NCI-H146 treated with DMSO at 0.1 percent for 48 hours (cell line): ENCODE measurements at regions not wholly inside any gene's neighbourhood (a gene's known extent, or its start where the extent isn't known, plus 50 kb on each side); places are given as distances from the start of the nearest gene placed in this dataset.
A peak's percentile ranks its signal among the peaks of the same experiment; 100 is the strongest.

ENCODE experiments used
- DNase-seq: peaks from one replicate; lab custom pipeline; 2025; ENCODE audit not compliant: unreplicated experiment; lab: John Stamatoyannopoulos, UW

DNA sequence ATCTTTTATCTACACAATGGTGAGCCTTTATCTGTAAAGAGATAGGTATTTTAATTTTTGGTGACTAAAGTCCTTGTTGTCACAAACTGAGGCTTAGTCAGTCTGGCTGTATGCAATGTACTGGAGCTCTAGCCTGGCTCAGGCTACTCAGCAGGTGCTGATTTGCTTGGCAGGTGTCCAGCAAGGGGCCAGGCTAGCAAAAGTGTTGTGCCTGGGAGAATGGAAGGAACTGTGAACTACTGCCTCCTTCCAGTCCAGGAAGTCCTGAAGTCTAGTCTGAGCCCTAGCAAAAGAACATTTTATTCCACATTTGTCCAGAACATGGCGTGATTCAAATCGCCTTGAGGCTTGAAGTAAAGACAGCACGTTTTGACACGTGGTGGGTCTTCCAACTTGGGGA lies 260.5 kb downstream of the CCDC85A start:
- no peak for DNase-seq

DNA sequence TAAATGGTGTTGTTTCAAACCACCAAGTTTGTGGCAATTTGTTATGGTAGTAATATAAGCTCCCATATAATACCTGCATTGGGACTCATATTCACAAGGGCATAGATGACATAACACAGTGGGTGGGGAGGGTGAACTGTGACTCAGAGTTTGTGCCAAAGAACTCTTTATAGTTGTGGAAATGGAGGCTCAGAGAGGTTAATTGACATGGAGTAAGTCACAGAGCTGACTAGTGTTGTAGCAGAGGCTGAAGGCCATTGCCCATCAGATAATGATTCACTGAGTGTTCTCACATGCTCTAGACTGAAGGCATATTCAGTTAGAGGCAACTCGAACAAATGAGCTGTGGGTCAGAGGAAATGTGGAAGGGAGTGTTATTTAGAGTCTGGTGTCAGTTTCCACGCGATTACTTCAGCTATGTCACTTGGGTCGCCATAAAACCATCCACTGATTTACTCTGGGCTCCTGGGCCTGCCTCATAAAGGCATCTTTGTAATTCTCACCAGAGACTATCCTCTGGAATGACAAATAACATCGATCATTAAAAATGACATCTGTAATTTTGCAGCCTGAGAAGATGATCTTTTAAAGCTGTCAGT lies 264.7 kb downstream of the CCDC85A start:
- DNase-seq, result no peak

DNA sequence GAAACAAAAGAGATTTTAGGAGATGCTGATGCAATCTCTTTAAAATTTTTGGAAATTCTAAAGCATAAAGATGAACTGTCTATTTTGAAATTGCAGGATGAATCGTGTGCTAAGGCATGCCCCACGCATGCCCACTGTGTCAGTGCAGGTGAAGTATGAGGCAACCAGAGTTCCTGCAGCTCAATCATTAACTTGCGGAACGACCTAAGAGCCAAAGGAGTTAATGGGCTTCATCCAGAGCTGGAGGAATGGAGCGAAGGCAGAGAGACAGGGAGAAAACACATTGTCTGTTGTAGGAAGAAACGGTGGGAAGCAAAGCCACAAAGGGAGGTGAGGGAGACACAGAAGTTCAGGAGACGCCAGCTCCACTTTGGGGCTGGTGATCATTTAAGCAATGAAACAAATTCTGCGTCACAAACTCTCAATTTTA lies 265.2 kb downstream of the CCDC85A start:
- no peak for DNase-seq

DNA sequence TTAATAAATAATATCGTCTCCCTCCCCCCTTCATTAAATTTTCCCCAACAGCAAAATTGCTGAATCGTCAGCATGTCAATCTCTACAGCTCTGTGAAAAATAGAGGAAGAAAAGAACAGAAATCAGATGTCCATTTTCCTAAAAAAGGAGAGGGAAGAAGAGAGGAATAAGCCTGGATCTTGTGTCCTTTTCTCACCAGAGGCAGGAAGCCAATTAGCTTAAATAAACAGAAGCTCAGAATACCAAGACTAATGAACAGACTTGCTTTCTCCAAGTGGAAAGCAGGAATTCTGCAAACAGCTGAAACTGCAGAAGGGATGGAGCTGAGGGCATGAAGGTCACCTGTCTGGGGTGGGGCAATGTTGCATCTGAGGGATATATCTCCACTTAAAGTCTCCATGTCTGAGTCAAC lies 265.7 kb downstream of the CCDC85A start:
- DNase-seq, result no peak

DNA sequence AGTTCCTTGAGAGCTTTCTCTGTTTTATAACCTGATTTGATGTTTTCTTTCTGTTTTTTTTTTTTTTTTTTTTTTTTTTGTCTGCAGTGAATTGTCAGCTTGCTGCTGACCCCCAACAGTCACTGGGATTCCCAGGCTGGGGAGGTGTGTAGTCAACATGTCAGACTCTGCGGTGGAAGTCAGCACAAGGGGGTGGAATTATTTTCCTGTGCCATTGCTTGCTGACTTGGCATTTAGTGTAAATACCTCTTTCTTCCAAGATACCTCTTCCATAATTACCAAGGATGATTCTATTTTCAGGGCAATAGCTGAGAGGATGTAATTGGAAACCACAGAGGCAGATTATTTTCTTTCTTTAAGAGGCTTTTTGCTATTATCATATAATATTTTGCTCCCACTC lies 266.3 kb downstream of the CCDC85A start:
- DNase-seq, result no peak

DNA sequence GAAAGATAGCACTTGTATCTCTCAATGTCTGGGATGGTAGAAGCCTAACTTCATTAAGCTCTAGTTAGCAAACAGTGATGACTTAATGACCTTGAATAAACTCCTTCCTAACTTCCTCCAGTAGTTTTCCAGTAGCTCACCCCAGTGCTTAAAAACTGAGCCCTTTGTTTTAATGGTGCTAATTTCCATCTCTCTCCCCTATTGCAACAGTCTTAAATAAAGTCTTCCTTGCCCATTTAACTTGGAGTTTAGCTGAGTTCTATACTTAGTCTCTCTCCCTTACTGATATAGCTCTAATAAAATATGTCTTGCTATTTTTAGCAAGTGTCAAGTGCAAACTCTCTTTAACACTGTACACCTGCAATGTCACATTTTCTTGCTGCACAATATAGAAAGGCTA lies 267.0 kb downstream of the CCDC85A start:
- no peak for DNase-seq

DNA sequence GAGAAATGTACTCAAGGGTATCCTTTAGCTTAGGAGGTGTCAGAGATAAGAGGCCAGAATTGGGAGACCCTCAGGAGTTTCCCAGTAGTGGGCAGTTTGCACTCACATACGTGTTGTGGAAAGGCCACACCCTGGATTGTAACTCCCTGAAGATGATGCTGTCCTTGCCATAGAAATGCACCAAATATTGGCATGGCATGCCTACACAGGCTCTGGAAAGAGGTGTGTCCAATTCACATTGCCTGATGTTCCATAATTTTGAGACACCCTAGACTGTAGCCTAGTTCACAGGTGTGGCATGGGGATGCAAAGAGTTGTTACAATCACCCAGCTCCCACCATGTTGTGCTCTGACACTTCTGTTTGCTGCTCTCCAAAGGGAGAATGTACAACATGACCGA lies 271.9 kb downstream of the CCDC85A start:
- no peak for DNase-seq

DNA sequence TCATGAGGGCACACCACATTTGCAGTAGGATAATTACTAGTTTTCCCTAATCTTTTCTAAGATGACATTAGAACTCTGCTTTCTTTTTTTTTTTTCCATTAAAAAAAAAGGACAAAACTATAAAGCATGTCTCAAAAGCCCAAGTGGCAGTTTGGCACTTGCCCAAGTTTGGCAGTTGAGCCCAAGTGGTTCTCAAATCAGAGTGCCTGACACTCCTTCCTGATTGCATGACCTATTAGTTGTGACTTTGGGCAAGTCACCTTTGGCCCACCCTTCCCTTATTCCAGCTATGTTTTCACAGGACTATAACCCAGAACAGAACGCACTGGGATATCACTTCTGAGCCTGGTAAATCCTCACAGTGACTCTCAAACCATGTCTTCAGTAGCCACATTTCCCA lies 273.0 kb downstream of the CCDC85A start:
- DNase-seq, result no peak

DNA sequence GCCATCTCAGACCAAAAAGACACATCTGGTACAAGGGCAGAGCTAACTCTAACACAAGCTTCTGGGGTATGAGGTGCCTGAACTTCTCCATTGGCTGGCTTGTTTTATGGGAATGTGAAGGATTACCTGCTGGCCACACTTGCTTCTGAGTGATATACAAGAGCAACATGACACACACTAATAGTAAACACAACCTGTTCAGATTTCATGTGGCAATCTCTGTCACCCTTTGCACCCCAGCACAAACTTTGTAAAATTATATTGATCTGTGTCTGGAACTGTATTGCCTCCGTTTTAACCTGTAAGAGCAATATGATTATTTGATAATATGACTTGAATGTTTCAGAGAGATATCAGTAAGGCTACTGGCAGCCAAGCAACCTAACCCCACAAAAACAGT lies 276.7 kb downstream of the CCDC85A start:
- DNase-seq, result no peak

DNA sequence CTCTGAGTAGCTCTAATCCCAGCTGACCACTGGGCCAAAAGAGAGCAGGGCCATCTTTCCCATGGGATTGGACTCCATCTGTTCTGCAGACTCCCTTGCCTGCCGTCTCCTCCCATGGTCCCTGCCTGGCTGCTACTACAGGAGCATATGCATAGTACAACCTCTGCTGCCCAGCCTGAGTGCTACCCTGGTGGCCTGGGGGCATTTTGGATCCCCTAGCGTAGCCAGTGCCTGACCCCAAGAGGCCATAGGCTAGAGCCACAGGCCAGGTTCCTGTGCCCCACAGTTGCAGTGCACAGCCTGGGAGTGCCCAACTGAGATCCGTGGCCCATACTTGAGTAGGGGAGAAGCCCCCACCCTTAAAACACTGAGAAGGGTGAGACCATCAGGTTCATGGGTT lies 280.3 kb downstream of the CCDC85A start:
- DNase-seq, result no peak

DNA sequence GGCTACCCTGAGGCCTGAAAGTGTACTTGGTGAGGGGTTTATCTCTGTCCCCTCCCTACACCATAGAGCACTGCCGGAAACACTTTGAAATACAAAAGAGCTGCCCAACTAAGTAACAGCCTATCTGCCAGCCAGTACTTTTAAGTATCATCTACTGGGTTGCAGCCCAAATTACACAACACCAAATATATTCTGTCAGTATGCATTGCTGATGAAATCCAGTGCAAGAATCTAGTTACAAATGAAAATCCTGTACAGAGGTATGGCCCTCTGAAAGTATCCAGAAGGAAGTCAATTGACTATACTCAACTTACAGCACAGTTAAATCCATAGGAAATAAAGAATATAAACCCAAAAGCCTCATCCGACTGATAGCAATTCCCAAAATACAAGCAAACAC lies 280.8 kb downstream of the CCDC85A start:
- no peak for DNase-seq

DNA sequence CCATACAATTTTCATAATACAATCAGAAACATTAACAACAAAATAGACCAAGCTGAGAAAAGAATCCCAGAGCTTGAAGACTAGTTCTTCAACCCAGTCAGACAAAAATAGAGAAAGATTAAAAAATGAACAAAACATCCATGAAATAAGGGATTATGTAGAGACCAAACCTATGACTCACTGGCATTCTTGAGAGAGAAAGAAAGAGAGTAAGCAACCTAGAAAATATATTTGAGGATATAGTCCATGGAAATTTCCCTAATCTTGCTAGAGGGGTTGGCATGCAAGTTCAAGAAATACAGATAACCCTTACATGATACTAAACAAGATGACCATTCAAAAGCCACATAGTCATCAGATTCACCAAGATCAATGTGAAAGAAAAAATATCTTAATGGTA lies 281.7 kb downstream of the CCDC85A start:
- DNase-seq, result no peak

DNA sequence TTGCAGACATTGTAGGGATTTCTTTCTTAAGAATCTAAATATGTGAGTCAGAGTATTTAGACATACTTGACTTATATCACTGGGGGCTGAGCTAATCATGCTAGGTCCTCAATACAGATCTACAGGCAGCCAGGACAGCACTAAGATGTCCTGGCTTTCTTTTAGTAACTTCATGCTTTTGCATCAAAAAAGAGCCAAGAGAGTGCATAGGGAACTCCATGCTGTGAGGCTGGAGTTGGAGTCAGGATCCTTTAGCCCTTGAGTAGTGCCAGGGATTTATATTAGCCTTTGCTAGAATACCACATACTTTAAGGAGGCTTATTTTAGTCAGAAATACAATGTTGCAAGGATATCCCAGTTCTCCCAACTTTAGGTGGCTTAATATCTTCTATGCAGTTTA lies 289.7 kb downstream of the CCDC85A start:
- no peak for DNase-seq

DNA sequence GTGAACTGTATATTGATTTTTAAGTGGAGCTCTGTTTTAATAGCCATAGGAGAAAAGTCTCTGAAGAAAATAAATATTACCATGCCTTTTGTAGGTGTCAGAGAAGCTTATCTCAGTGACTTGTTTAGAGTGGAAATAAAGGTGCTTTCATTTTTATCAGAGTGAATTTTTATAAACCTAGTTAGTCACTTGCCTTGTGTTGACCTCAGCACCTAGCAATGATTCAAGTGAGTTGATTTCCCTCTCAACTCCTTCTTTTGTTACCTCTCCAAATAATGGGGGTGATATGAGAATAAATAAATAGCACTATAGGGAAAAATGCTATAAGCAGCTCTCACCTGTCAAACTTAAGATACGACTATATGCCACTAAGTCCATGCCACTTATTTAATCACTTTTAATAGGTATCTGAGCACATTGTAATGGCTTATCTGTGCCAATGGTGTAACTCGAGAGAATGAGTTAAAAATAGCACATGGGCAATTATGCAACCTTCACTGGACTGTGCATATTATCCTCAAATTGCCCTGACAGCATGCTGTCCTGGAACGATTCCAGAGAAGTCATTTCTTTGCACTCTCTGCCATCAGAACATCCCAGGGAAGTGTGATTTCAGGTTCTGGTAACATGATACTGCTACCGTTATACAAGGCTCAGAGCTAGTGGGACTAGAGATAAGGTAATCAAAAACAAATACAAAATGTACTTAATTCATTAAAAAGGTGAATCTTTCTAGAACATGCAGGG lies 290.8 kb downstream of the CCDC85A start:
- peak; percentile 37 for DNase-seq

DNA sequence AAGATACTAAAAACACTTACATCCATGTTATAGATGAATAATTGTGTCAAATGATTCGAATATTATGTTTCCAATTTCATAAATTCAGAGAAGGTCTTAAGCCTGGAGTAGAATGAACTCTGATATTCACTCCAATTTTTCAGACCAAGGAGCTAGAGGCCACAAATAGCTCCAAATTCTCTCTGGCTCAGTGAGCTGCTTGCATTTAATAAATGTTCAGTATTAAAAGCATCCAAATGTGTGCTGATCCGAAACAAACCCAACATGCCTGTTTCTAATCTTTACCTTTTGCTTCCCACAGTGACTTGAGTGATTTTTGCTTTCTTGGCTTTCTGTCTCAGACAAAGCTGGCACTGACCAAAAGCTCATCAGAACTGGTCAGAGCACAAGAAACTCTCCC lies 291.4 kb downstream of the CCDC85A start:
- no peak for DNase-seq

DNA sequence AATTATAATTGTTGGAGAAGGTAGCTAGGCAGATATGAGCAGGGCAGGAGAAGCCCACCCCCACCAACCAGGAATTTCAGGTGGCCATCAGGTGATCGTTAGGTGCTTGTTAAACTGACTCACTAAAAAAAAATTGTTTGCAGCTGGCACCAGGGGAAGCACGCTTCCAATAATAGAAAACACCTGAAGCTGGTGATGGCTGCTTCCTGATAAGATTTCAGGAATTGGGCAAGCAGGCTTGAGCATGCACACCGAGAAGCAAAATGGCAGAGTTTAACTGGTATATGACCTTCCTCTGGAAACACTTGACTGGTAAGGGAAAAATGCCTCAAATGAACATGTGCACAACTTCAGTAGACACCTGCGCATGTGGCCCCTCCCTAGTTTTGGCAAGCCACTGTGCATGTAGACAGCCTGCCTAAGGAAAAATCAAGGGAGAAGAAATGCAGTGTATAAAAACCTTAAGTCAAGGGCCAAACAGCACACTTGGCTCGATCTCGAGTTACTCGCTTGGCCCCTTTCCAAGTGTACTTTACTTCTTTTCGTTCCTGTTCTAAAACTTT lies 292.8 kb downstream of the CCDC85A start:
- no peak for DNase-seq

DNA sequence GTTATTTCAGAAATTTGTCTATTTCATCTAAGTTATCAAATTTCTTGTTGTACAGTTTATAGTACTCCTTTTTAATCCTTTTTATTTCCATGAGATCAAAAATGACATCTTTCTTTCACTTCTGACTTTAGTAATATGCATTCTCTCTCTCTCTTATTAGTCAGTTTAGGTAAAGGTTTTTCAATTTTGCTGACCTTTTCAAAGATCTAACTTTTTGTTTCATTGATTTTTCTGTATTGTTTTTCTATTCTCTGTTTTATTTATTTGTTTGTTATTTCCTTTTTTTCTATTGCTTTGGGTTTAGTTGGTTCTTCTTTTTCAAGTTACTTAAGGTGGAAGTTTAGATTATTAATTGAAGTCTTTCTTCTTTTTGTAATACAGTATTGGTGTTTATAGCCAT lies 294.2 kb downstream of the CCDC85A start:
- DNase-seq, result no peak

DNA sequence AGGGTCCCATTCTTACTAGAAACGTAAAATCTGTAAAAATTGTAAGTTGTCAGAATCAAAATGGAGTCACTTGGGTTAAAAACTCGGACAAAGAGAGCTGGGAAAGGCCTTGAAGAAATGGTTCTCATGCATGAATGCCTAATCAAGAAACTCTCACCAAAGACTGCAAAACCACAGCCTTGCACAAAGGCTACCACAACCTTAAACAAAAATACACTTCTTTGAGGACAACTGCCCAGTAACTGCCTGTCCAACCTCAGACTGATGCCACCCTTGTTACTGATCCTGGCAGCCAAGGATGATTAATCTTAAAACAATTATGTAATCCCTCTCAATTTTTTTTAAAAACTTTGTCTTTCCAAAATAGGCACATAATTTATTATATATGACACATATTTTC lies 299.3 kb downstream of the CCDC85A start:
- no peak for DNase-seq

DNA sequence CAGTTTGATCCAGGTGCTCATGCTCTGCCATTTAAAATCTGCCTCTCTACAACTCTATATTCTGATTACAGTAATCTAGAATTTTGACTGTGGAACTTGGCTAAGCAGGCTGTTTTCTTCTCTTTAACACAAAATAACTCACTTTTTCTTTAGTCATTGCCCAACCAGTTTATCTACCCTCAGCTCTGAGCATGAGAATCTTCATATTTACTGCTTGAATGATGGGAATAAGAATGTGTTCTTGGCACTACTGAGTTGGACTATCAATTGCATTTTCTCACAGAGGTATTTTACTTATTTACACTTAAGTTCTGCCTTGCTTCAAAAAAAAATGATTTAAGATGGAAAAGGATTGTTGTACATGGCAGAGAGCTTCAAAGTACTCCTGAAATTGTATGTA lies 301.1 kb downstream of the CCDC85A start:
- DNase-seq, result no peak

DNA sequence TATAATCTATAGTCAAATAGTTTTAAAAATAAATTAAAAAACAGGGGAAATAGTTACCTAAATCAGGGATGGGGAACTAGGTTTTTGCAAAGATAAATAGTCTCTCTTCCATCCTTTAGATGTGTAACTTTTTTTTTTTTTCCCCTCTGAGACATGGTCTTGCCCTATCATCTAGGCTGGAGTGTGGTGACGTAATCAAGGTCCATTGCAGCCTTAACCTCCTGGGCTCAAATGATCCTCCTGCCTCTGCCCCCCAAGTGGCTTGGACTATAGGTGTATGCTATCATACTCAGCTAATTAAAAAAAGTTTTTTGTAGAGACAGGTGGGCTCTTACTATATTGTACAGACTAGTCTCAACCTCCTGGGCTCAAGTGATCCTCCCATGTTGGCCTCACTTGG lies 316.5 kb downstream of the CCDC85A start:
- no peak for DNase-seq

DNA sequence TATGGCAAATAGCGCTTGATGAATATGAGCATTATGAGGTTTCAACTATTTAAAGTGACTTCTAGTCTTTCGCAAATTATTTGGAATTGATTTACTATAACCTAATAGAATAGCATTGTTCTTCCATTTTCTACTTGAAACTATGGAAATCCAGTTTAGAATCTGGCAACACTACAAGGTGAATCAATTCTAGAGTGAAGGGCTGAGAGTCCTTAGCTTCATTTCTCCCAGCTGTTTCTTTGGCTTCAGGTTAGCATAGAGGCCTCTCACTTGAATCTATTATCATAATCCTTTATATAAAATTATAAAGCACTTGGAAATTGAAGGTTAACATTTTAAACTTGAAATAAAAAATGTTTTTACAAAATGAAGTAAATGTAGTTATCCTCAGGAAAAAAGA lies 318.8 kb downstream of the CCDC85A start:
- DNase-seq, result no peak

DNA sequence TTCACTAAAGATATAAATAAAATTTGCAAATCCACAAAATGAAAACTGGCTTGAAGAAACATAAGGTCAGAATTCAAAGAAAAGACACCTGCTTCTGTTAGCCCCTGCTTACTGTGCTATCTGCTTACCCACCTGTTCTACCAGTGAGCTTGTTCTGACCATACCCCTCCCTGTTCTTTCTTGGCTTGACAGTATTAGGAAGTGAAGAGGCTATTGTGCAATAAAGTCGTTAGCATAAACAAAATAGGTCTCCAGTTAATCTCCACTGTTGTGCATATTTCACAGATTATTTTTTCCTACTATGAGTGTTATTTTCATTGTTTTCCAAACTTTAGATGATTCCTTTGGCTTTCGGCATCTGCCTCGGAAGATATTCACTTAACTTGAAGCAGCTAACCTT lies 322.1 kb downstream of the CCDC85A start:
- DNase-seq, result no peak

DNA sequence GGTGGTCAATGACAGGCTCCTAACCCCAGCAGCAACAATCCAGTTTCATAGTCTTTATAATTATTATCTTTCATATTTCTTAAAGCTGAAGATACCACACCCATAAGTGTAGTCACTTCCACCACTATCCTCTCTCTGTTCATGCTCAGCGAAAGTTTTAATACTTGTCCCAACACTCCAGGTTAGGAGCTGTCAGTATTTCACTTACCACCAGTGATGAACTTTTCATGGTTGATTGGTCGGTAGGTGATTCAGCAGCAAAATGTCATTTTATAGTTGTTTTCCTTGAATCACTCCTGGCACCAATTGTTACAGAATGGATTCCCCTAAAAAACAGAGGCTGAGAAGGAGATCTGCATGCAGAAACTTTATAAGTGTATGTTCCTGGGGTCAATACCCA lies 324.9 kb downstream of the CCDC85A start:
- no peak for DNase-seq
